GM13976 (cell line): ENCODE measurements at regions not wholly inside any gene's neighbourhood (a gene's known extent, or its start where the extent isn't known, plus 50 kb on each side); places are given as distances from the start of the nearest gene placed in this dataset.

ENCODE experiments used
- DNase-seq: peaks from one replicate; pipeline ENCODE4 v3.0.0; 2012; ENCODE audit warnings: low spot score
- in situ Hi-C: fragments of 300-500 bp; cut with MboI; formaldehyde crosslinking; loops from one replicate; pipeline ENCODE4 v1.12.0; 2022; ENCODE audit warnings: low sequenced_read_pairs, mixed read lengths, inconsistent platforms; ENCODE audit not compliant: unreplicated experiment
- TF ChIP-seq, protein P1 (sequence below): IDR thresholded peaks from 2 replicates; pipeline ENCODE4 v1.5.1; 2012; ENCODE audit warnings: borderline replicate concordance, mild to moderate bottlenecking; ENCODE audit not compliant: insufficient read depth; ENCODE audit errors: extremely low read depth, missing control alignments, control extremely low read depth

DNA sequence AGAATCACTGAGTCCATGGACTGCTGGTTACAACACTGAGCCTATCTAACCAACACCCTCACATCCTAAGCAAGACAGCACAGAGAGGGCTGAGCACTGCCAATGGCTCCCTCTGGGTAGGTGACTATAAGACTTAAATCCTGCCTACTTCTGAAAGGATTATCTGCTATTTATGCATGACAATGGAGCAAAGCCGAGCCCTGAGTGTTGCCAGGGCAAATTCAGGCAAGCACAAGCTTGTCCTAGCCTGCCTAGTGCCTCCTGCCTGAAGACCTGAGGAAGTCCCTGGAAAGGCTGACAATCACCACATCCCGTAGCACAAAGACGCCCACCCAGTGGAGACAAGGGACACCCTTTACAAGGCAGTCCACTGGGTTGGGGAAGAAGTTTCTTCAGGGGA lies 129.7 kb downstream of the OSR1 start:
- no peak for DNase-seq
- TF ChIP-seq, protein P1, sequence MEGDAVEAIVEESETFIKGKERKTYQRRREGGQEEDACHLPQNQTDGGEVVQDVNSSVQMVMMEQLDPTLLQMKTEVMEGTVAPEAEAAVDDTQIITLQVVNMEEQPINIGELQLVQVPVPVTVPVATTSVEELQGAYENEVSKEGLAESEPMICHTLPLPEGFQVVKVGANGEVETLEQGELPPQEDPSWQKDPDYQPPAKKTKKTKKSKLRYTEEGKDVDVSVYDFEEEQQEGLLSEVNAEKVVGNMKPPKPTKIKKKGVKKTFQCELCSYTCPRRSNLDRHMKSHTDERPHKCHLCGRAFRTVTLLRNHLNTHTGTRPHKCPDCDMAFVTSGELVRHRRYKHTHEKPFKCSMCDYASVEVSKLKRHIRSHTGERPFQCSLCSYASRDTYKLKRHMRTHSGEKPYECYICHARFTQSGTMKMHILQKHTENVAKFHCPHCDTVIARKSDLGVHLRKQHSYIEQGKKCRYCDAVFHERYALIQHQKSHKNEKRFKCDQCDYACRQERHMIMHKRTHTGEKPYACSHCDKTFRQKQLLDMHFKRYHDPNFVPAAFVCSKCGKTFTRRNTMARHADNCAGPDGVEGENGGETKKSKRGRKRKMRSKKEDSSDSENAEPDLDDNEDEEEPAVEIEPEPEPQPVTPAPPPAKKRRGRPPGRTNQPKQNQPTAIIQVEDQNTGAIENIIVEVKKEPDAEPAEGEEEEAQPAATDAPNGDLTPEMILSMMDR = no peak
- in situ Hi-C loops = no loop called here

DNA sequence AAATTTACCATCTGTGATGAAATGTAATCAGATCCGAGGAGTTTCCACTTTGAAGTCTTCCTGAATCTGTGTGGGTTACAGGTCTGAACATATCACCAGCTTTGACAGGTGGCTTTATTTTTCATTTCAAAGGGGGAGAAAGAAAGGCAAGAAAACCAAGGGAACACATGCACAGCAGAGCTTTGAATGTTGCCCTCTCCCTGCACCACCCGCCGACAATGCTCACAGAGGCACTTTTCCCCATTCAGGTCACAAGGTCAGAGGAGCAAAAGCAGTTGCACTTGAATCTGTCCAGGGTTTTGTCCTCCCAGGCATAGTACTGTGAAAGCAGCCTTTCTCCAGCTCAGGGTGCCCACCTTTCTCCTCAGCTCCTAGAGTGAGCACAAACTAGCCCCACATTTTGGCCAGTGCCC lies 130.2 kb downstream of the OSR1 start:
- TF ChIP-seq, protein P1 = no peak
- in situ Hi-C loops = no loop called here
- DNase-seq = no peak

DNA sequence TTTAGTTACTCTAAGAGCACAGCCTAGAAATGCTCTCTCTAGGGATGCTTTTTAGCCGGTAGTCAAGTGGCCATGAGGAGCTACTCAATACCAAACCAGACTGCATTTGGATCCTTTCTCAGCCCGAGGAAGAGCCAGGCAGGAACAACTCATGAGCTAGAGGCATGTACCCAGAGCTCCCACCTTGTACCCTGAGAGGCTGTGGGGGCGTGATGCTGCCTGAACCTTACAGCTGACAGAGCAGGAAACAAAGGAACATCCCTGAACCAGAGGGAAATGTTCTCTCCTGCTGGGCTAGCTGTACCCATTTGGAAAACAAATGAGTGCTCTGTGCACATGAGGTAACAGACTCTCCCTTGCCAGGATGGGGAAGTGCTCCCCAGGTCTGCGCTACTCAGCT lies 131.6 kb downstream of the OSR1 start:
- in situ Hi-C loops = no loop called here
- TF ChIP-seq, protein P1 = no peak
- DNase-seq = no peak

DNA sequence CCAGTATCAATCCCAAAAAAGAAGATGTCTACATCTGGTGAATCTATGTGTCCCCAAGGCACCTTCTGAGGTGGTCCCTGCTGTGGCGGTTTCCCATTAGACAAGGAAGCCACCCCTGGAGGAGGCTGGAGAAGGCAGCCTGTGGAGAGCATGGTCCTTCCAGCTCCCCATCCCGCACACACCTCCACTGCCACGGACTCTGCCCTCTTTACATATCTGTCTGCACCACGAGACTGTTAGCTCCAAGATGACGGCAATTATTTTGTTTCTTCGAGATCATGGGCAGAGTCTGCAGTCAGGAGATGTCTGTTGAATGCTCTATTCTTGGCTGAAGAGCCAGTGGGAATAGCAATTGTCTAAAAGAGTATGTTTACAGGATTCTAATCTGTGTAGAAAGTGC lies 132.0 kb downstream of the OSR1 start:
- in situ Hi-C loops = no loop called here
- DNase-seq = no peak
- TF ChIP-seq, protein P1 = no peak

DNA sequence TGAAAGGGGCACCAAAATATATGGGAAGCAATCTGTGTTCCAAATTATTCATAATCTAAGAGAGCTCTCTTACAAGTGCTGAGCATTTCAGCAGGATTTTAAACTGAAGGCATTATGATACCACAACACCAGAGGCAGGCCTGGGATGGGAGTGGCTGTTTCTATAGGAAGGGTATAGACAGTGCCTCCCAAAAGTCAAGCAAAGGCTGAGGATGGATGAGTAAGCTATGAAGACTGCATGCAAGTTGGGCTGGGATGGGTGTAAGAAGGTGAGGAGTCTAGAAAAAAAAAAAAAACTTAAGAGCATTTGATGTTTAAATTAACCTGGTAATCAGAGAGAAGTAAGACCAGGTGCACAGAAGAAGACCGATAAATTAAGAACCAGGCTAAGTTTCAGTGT lies 132.5 kb downstream of the OSR1 start:
- no peak for DNase-seq
- in situ Hi-C loops = no loop called here
- TF ChIP-seq, protein P1 = no peak

DNA sequence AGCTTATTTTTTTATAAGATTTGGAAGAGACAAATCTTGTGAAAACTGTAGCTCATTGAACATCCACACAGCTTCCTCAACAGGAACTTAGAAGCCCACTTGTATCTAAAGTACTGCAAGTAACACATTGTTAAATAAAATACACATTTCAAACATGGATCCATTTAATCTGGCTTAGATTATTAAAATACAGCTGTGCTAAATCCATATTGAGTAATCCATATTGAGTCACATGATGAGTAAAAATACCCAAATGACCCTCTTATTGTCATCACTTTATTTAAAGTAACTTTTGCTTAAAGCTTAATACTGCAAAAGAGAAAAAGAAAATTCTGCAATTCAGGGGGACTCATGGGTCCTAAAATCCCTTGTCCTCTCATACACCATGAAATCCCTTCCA lies 133.3 kb downstream of the OSR1 start:
- in situ Hi-C loops = no loop called here

More for the DNA sequence above, 133.3 kb downstream of the OSR1 start:
- TF ChIP-seq, protein P1 = no peak
- no peak for DNase-seq
